ENCODE measurements at regions not wholly inside any gene's neighbourhood (a gene's known extent, or its start where the extent isn't known, plus 50 kb on each side); places are given as distances from the start of the nearest gene placed in this dataset.
"Not testable (repeated sequence)": the region's sequence is repeated elsewhere in the genome, so short reads cannot be mapped to it uniquely, and the experiment has no call there.

- ATAC-seq (ENCODE audit: poor library complexity) (no peak), DNase-seq (no peak)
- intact Hi-C loops (cut with DNase I) = no loop called here
Observed at GRCh38 chr4:28469387-28469786, 1608.7 kb downstream of the STIM2 start.

- DNase-seq (no peak), ATAC-seq (ENCODE audit: poor library complexity) (no peak)
- intact Hi-C loops (cut with DNase I) = no loop called here
Observed at GRCh38 chr4:28469886-28470285, 1609.2 kb downstream of the STIM2 start.

- intact Hi-C loops (cut with DNase I) = no loop called here
Observed at GRCh38 chr4:28475381-28475780, 1614.7 kb downstream of the STIM2 start.

GRCh38 chr4:28479666-28480065, 1619.0 kb downstream of the STIM2 start:
- intact Hi-C loops (cut with DNase I) = no loop called here
- DNase-seq (no peak), ATAC-seq (ENCODE audit: poor library complexity) (no peak)

More at GRCh38 chr4:28475381-28475780, 1614.7 kb downstream of the STIM2 start:
- no peak for ATAC-seq (ENCODE audit: poor library complexity)
- no peak for DNase-seq

- DNase-seq (no peak), ATAC-seq (ENCODE audit: poor library complexity) (no peak)
- intact Hi-C loops (cut with DNase I) = no loop called here
Observed at GRCh38 chr4:28481565-28481964, 1620.9 kb downstream of the STIM2 start.

- no peak for ATAC-seq (ENCODE audit: poor library complexity)
- intact Hi-C loops (cut with DNase I) = no loop called here
- no peak for DNase-seq
Observed at GRCh38 chr4:28482580-28483270, 1622.1 kb downstream of the STIM2 start.

GRCh38 chr4:28488021-28488420, 1627.4 kb downstream of the STIM2 start:
- ATAC-seq (ENCODE audit: poor library complexity) (no peak), DNase-seq (no peak)
- intact Hi-C loops (cut with DNase I) = no loop called here

GRCh38 chr4:28490669-28491068, 1630.0 kb downstream of the STIM2 start:
- ATAC-seq (ENCODE audit: poor library complexity) (no peak), DNase-seq (no peak)
- intact Hi-C loops (cut with DNase I) = no loop called here

GRCh38 chr4:28505064-28505463, 1644.4 kb downstream of the STIM2 start:
- DNase-seq (no peak), ATAC-seq (ENCODE audit: poor library complexity) (no peak)
- intact Hi-C loops (cut with DNase I) = no loop called here

GRCh38 chr4:28508636-28509035, 1648.0 kb downstream of the STIM2 start:
- intact Hi-C loops (cut with DNase I) = no loop called here
- no peak for DNase-seq

GRCh38 chr4:28514766-28515165, 1654.1 kb downstream of the STIM2 start:
- ATAC-seq (ENCODE audit: poor library complexity); intact Hi-C loops (cut with DNase I); DNase-seq: not testable (repeated sequence)

More at GRCh38 chr4:28508636-28509035, 1648.0 kb downstream of the STIM2 start:
- no peak for ATAC-seq (ENCODE audit: poor library complexity)

GRCh38 chr4:28518561-28519165, 1658.0 kb downstream of the STIM2 start:
- ATAC-seq (ENCODE audit: poor library complexity) (no peak), DNase-seq (no peak)
- intact Hi-C loops (cut with DNase I) = no loop called here

- ATAC-seq (ENCODE audit: poor library complexity) (no peak), DNase-seq (no peak)
- intact Hi-C loops (cut with DNase I) = no loop called here
Observed at GRCh38 chr4:28523681-28524190, 1663.1 kb downstream of the STIM2 start.

GRCh38 chr4:28536124-28536523, 1675.5 kb downstream of the STIM2 start:
- ATAC-seq (ENCODE audit: poor library complexity) = no peak
- DNase-seq = no peak
- intact Hi-C loops (cut with DNase I) = no loop called here

- intact Hi-C loops (cut with DNase I) = no loop called here
- no peak for ATAC-seq (ENCODE audit: poor library complexity)
- DNase-seq = no peak
Observed at GRCh38 chr4:28545986-28546385, 1685.3 kb downstream of the STIM2 start.

- intact Hi-C loops (cut with DNase I) = no loop called here
- ATAC-seq (ENCODE audit: poor library complexity) = no peak
- no peak for DNase-seq
Observed at GRCh38 chr4:28548136-28548535, 1687.5 kb downstream of the STIM2 start.

GRCh38 chr4:28548594-28548993, 1688.0 kb downstream of the STIM2 start:
- no peak for ATAC-seq (ENCODE audit: poor library complexity)
- DNase-seq = no peak
- intact Hi-C loops (cut with DNase I) = no loop called here

- no peak for ATAC-seq (ENCODE audit: poor library complexity)
- intact Hi-C loops (cut with DNase I) = no loop called here
- DNase-seq = no peak
Observed at GRCh38 chr4:28555866-28556265, 1695.2 kb downstream of the STIM2 start.

- ATAC-seq (ENCODE audit: poor library complexity) = no peak
- no peak for DNase-seq
- intact Hi-C loops (cut with DNase I) = no loop called here
Observed at GRCh38 chr4:28557755-28558154, 1697.1 kb downstream of the STIM2 start.

GRCh38 chr4:28558895-28559294, 1698.3 kb downstream of the STIM2 start:
- ATAC-seq (ENCODE audit: poor library complexity) = no peak
- no peak for DNase-seq
- intact Hi-C loops (cut with DNase I) = no loop called here

Measured in Right ventricle myocardium superior (tissue), 1 donor.